ENCODE measurements at regions not wholly inside any gene's neighbourhood (a gene's known extent, or its start where the extent isn't known, plus 50 kb on each side); places are given as distances from the start of the nearest gene placed in this dataset.
"Not testable (repeated sequence)": the region's sequence is repeated elsewhere in the genome, so short reads cannot be mapped to it uniquely, and the experiment has no call there.

GRCh38 chr2:186949726-186950256 lies 100.8 kb upstream of the ZSWIM2 start:
- no peak for DNase-seq (ENCODE audit: low read depth in 4 of 4, low spot score in 2 of 4)

- no peak for DNase-seq (ENCODE audit: low read depth in 4 of 4, low spot score in 2 of 4)
These were observed 98.5 kb upstream of the ZSWIM2 start for GRCh38 chr2:186947516-186947915.

- DNase-seq (ENCODE audit: low read depth in 4 of 4, low spot score in 2 of 4), result no peak
These were observed 98.0 kb upstream of the ZSWIM2 start for GRCh38 chr2:186946896-186947467.

- DNase-seq (ENCODE audit: low read depth in 4 of 4, low spot score in 2 of 4), result no peak
These were observed 92.9 kb upstream of the ZSWIM2 start for GRCh38 chr2:186941853-186942252.

- DNase-seq (ENCODE audit: low read depth in 4 of 4, low spot score in 2 of 4), result no peak
These were observed 91.5 kb upstream of the ZSWIM2 start for GRCh38 chr2:186940463-186940862.

GRCh38 chr2:186934420-186934819 lies 85.5 kb upstream of the ZSWIM2 start:
- no peak for DNase-seq (ENCODE audit: low read depth in 4 of 4, low spot score in 2 of 4)

- DNase-seq (ENCODE audit: low read depth in 4 of 4, low spot score in 2 of 4), result no peak
These were observed 78.9 kb upstream of the ZSWIM2 start for GRCh38 chr2:186927867-186928191.

GRCh38 chr2:186927185-186927866 lies 78.4 kb upstream of the ZSWIM2 start:
- no peak for DNase-seq (ENCODE audit: low read depth in 4 of 4, low spot score in 2 of 4)

GRCh38 chr2:186925514-186925913 lies 76.5 kb upstream of the ZSWIM2 start:
- DNase-seq (ENCODE audit: low read depth in 4 of 4, low spot score in 2 of 4), result no peak

GRCh38 chr2:186922316-186922715 lies 73.3 kb upstream of the ZSWIM2 start:
- not testable (repeated sequence) for DNase-seq (ENCODE audit: low read depth in 4 of 4, low spot score in 2 of 4)

GRCh38 chr2:186919296-186919695 lies 70.3 kb upstream of the ZSWIM2 start:
- DNase-seq (ENCODE audit: low read depth in 4 of 4, low spot score in 2 of 4), result no peak

GRCh38 chr2:186918495-186918894 lies 69.5 kb upstream of the ZSWIM2 start:
- no peak for DNase-seq (ENCODE audit: low read depth in 4 of 4, low spot score in 2 of 4)

GRCh38 chr2:186917866-186918265 lies 68.9 kb upstream of the ZSWIM2 start:
- no peak for DNase-seq (ENCODE audit: low read depth in 4 of 4, low spot score in 2 of 4)

GRCh38 chr2:186913870-186914269 lies 64.9 kb upstream of the ZSWIM2 start:
- DNase-seq (ENCODE audit: low read depth in 4 of 4, low spot score in 2 of 4), result no peak

- DNase-seq (ENCODE audit: low read depth in 4 of 4, low spot score in 2 of 4), result no peak
These were observed 64.0 kb upstream of the ZSWIM2 start for GRCh38 chr2:186912979-186913378.

GRCh38 chr2:186911551-186912085 lies 62.6 kb upstream of the ZSWIM2 start:
- no peak for DNase-seq (ENCODE audit: low read depth in 4 of 4, low spot score in 2 of 4)

- DNase-seq (ENCODE audit: low read depth in 4 of 4, low spot score in 2 of 4), result no peak
These were observed 62.0 kb upstream of the ZSWIM2 start for GRCh38 chr2:186910996-186911395.

- DNase-seq (ENCODE audit: low read depth in 4 of 4, low spot score in 2 of 4), result no peak
These were observed 60.1 kb upstream of the ZSWIM2 start for GRCh38 chr2:186909095-186909494.

GRCh38 chr2:186907897-186908296 lies 58.9 kb upstream of the ZSWIM2 start:
- DNase-seq (ENCODE audit: low read depth in 4 of 4, low spot score in 2 of 4), result no peak

- DNase-seq (ENCODE audit: low read depth in 4 of 4, low spot score in 2 of 4), result no peak
These were observed 54.2 kb upstream of the ZSWIM2 start for GRCh38 chr2:186903216-186903615.
